Endothelial cell of umbilical vein (primary cell): ENCODE measurements at regions not wholly inside any gene's neighbourhood (a gene's known extent, or its start where the extent isn't known, plus 50 kb on each side); places are given as distances from the start of the nearest gene placed in this dataset.

Experiments
- CTCF ChIP-seq, 2 donors: IDR thresholded peaks; 1 replicate in 1 of 2; 2 replicates in 1 of 2; pipeline ENCODE4 v1.5.1; 2011; ENCODE audit warnings: low read length in 2 of 2, mild to moderate bottlenecking in 2 of 2, moderate library complexity in 2 of 2, control low read depth in 1 of 2, inconsistent platforms in 1 of 2, low read depth in 1 of 2; ENCODE audit not compliant: insufficient read depth in 1 of 2; ENCODE audit errors: extremely low read depth in 1 of 2
- POLR2A ChIP-seq: IDR thresholded peaks from 2 replicates; pipeline ENCODE4 v1.6.1; 2012; ENCODE audit warnings: low read depth, mild to moderate bottlenecking, control low read depth, low read length

GRCh38 chr12:80041071-80041470 is 58.3 kb upstream of the OTOGL start:
- TF ChIP-seq CTCF (IDR thresholded peaks at IDR 0.05; ENCODE audit: extremely low read depth in 1 of 2, insufficient read depth in 1 of 2, low read depth in 1 of 2, low read length in 2 of 2) (no peak), POLR2A (no peak)
